PC-9 (cell line): ENCODE measurements at regions not wholly inside any gene's neighbourhood (a gene's known extent, or its start where the extent isn't known, plus 50 kb on each side); places are given as distances from the start of the nearest gene placed in this dataset.

Source experiments
- BruUV-seq: library from RNA; stranded (reverse); fragments of 400-500 nt; replicated peaks from 2 replicates; lab custom pipeline; 2021; lab: Mats Ljungman, UMichigan
- CTCF ChIA-PET: fragments of 300-600 bp; sonication (Branson Sonifier 250); formaldehyde crosslinking; loops from one replicate; lab custom pipeline; 2022; ENCODE audit warnings: antibody characterized with exemption; lab: Charles Lee
- POLR2A ChIA-PET: fragments of 300-600 bp; sonication (Branson Sonifier 250); formaldehyde crosslinking; loops from one replicate; lab custom pipeline; 2022; ENCODE audit warnings: antibody characterized with exemption; ENCODE audit not compliant: unreplicated experiment; lab: Charles Lee
- DNase-seq, 2 experiments: peaks; one replicate each; pipeline versions ENCODE4 v3.0.0 to v3.0.0-alpha.2; 2015 to 2022; ENCODE audit warnings: mixed read lengths in 1 of 2
- H2AFZ ChIP-seq: fragments of 200-600 bp; sonication (generic); 2 replicates; pipeline ENCODE4 v1.8.1; 2017; ENCODE audit warnings: antibody characterized with exemption
- H3F3A ChIP-seq: fragments of 200-600 bp; sonication (generic); 2 replicates; pipeline ENCODE4 v1.8.1; 2017; ENCODE audit warnings: antibody characterized with exemption, mild to moderate bottlenecking, low read depth; ENCODE audit not compliant: insufficient read depth
- H3K27ac ChIP-seq: fragments of 200-600 bp; sonication (generic); 2 replicates; pipeline ENCODE4 v1.6.1; 2016; ENCODE audit warnings: mixed run types
- H3K27me3 ChIP-seq: fragments of 200-600 bp; sonication (generic); 2 replicates; pipeline ENCODE4 v1.6.1; 2016; ENCODE audit warnings: low read depth, mixed run types; ENCODE audit not compliant: insufficient read depth
- H3K36me3 ChIP-seq: fragments of 200-600 bp; sonication (generic); 2 replicates; pipeline ENCODE4 v1.6.1; 2016; ENCODE audit warnings: low read depth, mixed run types
- H3K4me1 ChIP-seq: fragments of 200-600 bp; sonication (generic); replicated peaks from 2 replicates; pipeline ENCODE4 v1.6.1; 2016; ENCODE audit warnings: mixed run types; ENCODE audit not compliant: insufficient read depth
- H3K4me2 ChIP-seq: fragments of 200-600 bp; sonication (generic); 2 replicates; pipeline ENCODE4 v1.6.1; 2017; ENCODE audit warnings: mixed run types
- H3K4me3 ChIP-seq: fragments of 200-600 bp; sonication (generic); 2 replicates; pipeline ENCODE4 v1.6.1; 2016; ENCODE audit warnings: mixed run types
- H3K79me2 ChIP-seq: fragments of 200-600 bp; sonication (generic); 2 replicates; pipeline ENCODE4 v1.6.1; 2017; ENCODE audit warnings: low read depth, mixed run types
- H3K9me2 ChIP-seq: fragments of 200-600 bp; sonication (generic); 2 replicates; pipeline ENCODE4 v1.8.1; 2017; ENCODE audit warnings: mild to moderate bottlenecking; ENCODE audit not compliant: insufficient read depth
- H3K9me3 ChIP-seq: fragments of 200-600 bp; sonication (generic); 2 replicates; pipeline ENCODE4 v1.8.1; 2016; ENCODE audit warnings: low read depth; ENCODE audit not compliant: insufficient read depth
- H4K20me1 ChIP-seq: fragments of 200-600 bp; sonication (generic); 2 replicates; pipeline ENCODE4 v1.8.1; 2017; ENCODE audit not compliant: insufficient read depth
- EZH2 ChIP-seq: fragments of 200-600 bp; sonication (generic); IDR thresholded peaks from 2 replicates; pipeline ENCODE4 v1.8.0; 2017; ENCODE audit warnings: antibody characterized with exemption, low read depth
- intact Hi-C: fragments of 100-400 bp; cut with micrococcal nuclease; formaldehyde crosslinking; loops from one replicate; pipeline ENCODE4 v1.10.0; 2022; ENCODE audit not compliant: unreplicated experiment
- TF ChIP-seq, protein P1 (sequence below): fragments of 200-600 bp; sonication (generic); conservative IDR thresholded peaks from 2 replicates; pipeline ENCODE4 v1.6.1; 2017; ENCODE audit warnings: mixed run types, antibody characterized with exemption, mild to moderate bottlenecking, moderate library complexity

GRCh38 chr11:38138972-38139371 is 1540.9 kb upstream of the RAG2 start:
- no peak overlapping the region for H3K27ac ChIP-seq
- H3K4me2 ChIP-seq = no peak overlapping the region
- intact Hi-C loops = no loop called here
- no peak overlapping the region for H2AFZ ChIP-seq
- H3F3A ChIP-seq = no peaks in the 10 kb centered on the region
- no peaks in the 10 kb centered on the region for H3K4me1 ChIP-seq
- DNase-seq = no peak
- H3K9me2 ChIP-seq = no peaks in the 10 kb centered on the region
- TF ChIP-seq EZH2 = no peak
- TF ChIP-seq, protein P1, sequence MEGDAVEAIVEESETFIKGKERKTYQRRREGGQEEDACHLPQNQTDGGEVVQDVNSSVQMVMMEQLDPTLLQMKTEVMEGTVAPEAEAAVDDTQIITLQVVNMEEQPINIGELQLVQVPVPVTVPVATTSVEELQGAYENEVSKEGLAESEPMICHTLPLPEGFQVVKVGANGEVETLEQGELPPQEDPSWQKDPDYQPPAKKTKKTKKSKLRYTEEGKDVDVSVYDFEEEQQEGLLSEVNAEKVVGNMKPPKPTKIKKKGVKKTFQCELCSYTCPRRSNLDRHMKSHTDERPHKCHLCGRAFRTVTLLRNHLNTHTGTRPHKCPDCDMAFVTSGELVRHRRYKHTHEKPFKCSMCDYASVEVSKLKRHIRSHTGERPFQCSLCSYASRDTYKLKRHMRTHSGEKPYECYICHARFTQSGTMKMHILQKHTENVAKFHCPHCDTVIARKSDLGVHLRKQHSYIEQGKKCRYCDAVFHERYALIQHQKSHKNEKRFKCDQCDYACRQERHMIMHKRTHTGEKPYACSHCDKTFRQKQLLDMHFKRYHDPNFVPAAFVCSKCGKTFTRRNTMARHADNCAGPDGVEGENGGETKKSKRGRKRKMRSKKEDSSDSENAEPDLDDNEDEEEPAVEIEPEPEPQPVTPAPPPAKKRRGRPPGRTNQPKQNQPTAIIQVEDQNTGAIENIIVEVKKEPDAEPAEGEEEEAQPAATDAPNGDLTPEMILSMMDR = no peak
- POLR2A ChIA-PET = no interaction called here
- no peak overlapping the region for H3K4me3 ChIP-seq
- H3K9me3 ChIP-seq = 0 out of 2 replicates have a peak, but pooled peaks cover 5% of the 10 kb centered on the region
- CTCF ChIA-PET = no interaction called here
- no peaks in the 10 kb centered on the region for H3K27me3 ChIP-seq
- H4K20me1 ChIP-seq = no peaks in the 10 kb centered on the region
- H3K36me3 ChIP-seq = no peaks in the 10 kb centered on the region
- no TSS peak for BruUV-seq
- no peaks in the 10 kb centered on the region for H3K79me2 ChIP-seq

DNA sequence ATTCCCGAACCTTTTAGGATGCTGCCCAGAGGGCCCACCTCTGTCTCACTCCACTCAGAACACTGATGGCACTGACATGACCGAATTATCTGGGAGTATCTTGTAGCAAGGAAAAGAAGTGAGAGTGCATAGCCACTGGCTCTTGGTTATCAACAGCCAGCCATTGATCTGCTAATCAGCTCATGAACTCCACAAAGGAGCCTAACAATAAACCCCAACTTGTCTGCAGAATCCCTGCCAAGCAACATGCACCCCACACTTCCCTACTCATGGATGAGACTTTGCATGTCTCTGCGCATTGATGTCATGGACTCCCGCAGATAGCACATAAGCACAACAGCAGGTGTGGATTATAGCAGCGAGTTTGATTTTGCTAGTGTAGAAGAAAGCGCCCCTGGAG is 1538.9 kb upstream of the RAG2 start:
- H3K4me2 ChIP-seq = no peak overlapping the region
- no peaks in the 10 kb centered on the region for H3K4me1 ChIP-seq
- intact Hi-C loops = no loop called here
- TF ChIP-seq, protein P1 = no peak
- no peak for TF ChIP-seq EZH2
- no peaks in the 10 kb centered on the region for H3F3A ChIP-seq
- DNase-seq = no peak
- no peaks in the 10 kb centered on the region for H3K79me2 ChIP-seq
- H3K9me3 ChIP-seq = 0 out of 2 replicates have a peak, but pooled peaks cover 5% of the 10 kb centered on the region
- no peaks in the 10 kb centered on the region for H3K36me3 ChIP-seq
- no peak overlapping the region for H3K4me3 ChIP-seq
- no peak overlapping the region for H3K27ac ChIP-seq
- CTCF ChIA-PET = no interaction called here
- BruUV-seq = no TSS peak
- no peaks in the 10 kb centered on the region for H3K9me2 ChIP-seq
- POLR2A ChIA-PET = no interaction called here
- no peak overlapping the region for H2AFZ ChIP-seq
- H3K27me3 ChIP-seq = no peaks in the 10 kb centered on the region
- no peaks in the 10 kb centered on the region for H4K20me1 ChIP-seq

- no peak overlapping the region for H3K4me2 ChIP-seq
- no peak for DNase-seq
- no peaks in the 10 kb centered on the region for H3K36me3 ChIP-seq
- CTCF ChIA-PET = no interaction called here
- no peak for TF ChIP-seq EZH2
- TF ChIP-seq, protein P1 = no peak
- H4K20me1 ChIP-seq = no peaks in the 10 kb centered on the region
- H3K79me2 ChIP-seq = no peaks in the 10 kb centered on the region
- H2AFZ ChIP-seq = no peak overlapping the region
- H3K27ac ChIP-seq = no peak overlapping the region
- intact Hi-C loops = no loop called here
- POLR2A ChIA-PET = no interaction called here
- no peaks in the 10 kb centered on the region for H3K9me2 ChIP-seq
- H3K27me3 ChIP-seq = no peaks in the 10 kb centered on the region
- no peaks in the 10 kb centered on the region for H3K4me1 ChIP-seq
- no TSS peak for BruUV-seq
- no peaks in the 10 kb centered on the region for H3F3A ChIP-seq
- H3K4me3 ChIP-seq = no peak overlapping the region
- no peaks in the 10 kb centered on the region for H3K9me3 ChIP-seq
Measured at GRCh38 chr11:38131535-38131934, 1533.5 kb upstream of the RAG2 start.
